ENCODE measurements at regions not wholly inside any gene's neighbourhood (a gene's known extent, or its start where the extent isn't known, plus 50 kb on each side); places are given as distances from the start of the nearest gene placed in this dataset.
"Not testable (repeated sequence)": the region's sequence is repeated elsewhere in the genome, so short reads cannot be mapped to it uniquely, and the experiment has no call there.

- DNase-seq (ENCODE audit: low spot score): no peak
- Mint-ChIP-seq H3K4me3 (no peak overlapping the region), H3K27ac (no peak overlapping the region), H3K36me3 (ENCODE audit: low read depth) (no peaks in the 10 kb centered on the region), H3K27me3 (ENCODE audit: low read depth) (peaks cover 10% of the 10 kb centered on the region), H3K4me1 (ENCODE audit: low read depth) (peaks cover 2% of the 10 kb centered on the region), H3K9me3 (no peaks in the 10 kb centered on the region)
These were observed 68.3 kb downstream of the DYRK2 start for GRCh38 chr12:67716817-67717216.

- H3K9me3 Mint-ChIP-seq; H3K4me1 Mint-ChIP-seq (ENCODE audit: low read depth); DNase-seq (ENCODE audit: low spot score); H3K27ac Mint-ChIP-seq; H3K36me3 Mint-ChIP-seq (ENCODE audit: low read depth); H3K4me3 Mint-ChIP-seq; H3K27me3 Mint-ChIP-seq (ENCODE audit: low read depth): not testable (repeated sequence)
These were observed 70.8 kb downstream of the DYRK2 start for GRCh38 chr12:67719303-67719702.

DNA sequence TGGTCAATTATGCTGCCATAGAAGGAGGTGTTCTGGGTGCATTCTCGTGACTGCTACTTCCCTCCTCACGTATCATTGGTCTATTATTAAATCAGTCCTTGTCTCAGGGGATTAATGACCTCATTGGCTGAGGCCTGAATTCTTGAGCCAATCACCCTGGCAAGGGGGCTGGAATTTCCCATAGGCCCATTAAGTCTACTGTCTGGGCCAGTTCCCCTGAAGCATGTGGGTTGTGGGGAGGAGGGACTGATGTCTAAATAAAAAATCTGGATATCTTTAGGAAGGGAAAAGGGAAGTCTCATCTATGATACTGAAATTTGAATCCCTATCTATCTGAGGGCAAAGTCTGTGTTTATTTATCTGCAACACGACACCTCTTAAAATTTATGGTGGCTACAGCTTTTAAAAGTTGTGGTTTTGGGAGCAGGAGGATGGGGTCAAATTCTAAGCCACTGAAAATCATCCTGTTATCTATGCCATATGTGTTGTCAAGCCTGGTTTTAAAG is 71.9 kb downstream of the DYRK2 start:
- no peak overlapping the region for H3K4me3 Mint-ChIP-seq
- no peaks in the 10 kb centered on the region for H3K9me3 Mint-ChIP-seq
- H3K4me1 Mint-ChIP-seq (ENCODE audit: low read depth): no peaks in the 10 kb centered on the region
- H3K27me3 Mint-ChIP-seq (ENCODE audit: low read depth): peaks cover 7% of the 10 kb centered on the region
- DNase-seq (ENCODE audit: low spot score): no peak
- no peak overlapping the region for H3K27ac Mint-ChIP-seq
- H3K36me3 Mint-ChIP-seq (ENCODE audit: low read depth): no peaks in the 10 kb centered on the region

GRCh38 chr12:67721248-67721647 is 72.7 kb downstream of the DYRK2 start:
- Mint-ChIP-seq H3K4me3 (no peak overlapping the region), H3K27me3 (ENCODE audit: low read depth) (peaks cover 7% of the 10 kb centered on the region), H3K27ac (no peak overlapping the region), H3K4me1 (ENCODE audit: low read depth) (no peaks in the 10 kb centered on the region), H3K9me3 (no peaks in the 10 kb centered on the region), H3K36me3 (ENCODE audit: low read depth) (no peaks in the 10 kb centered on the region)
- DNase-seq (ENCODE audit: low spot score): no peak

GRCh38 chr12:67722296-67722695 is 73.8 kb downstream of the DYRK2 start:
- H3K27me3 Mint-ChIP-seq (ENCODE audit: low read depth): peaks cover 7% of the 10 kb centered on the region
- no peak overlapping the region for H3K27ac Mint-ChIP-seq
- no peaks in the 10 kb centered on the region for H3K4me1 Mint-ChIP-seq (ENCODE audit: low read depth)
- H3K9me3 Mint-ChIP-seq: no peaks in the 10 kb centered on the region
- H3K4me3 Mint-ChIP-seq: no peak overlapping the region
- no peaks in the 10 kb centered on the region for H3K36me3 Mint-ChIP-seq (ENCODE audit: low read depth)
- no peak for DNase-seq (ENCODE audit: low spot score)

DNA sequence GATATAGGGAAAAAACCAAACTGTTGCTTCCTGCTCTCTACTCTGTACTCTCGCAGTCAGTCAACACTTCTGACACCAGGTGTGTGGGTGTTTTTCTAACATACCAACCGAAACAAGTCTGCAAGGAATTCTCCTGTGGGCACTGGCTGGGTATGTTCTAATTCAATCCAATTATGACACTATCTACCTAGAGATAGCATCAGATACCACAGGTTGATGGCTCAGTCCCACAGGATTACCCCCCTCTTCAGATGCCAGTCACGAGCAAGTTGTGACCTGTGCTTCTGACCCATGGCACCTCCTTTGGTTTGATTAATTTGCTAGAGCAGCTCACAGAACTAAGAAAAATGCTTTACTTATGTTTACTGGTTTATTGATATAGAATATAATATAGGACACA is 78.3 kb downstream of the DYRK2 start:
- no peak overlapping the region for H3K4me3 Mint-ChIP-seq
- no peaks in the 10 kb centered on the region for H3K9me3 Mint-ChIP-seq
- no peaks in the 10 kb centered on the region for H3K36me3 Mint-ChIP-seq (ENCODE audit: low read depth)
- no peak overlapping the region for H3K27ac Mint-ChIP-seq
- DNase-seq (ENCODE audit: low spot score): no peak
- peaks cover 5% of the 10 kb centered on the region for H3K27me3 Mint-ChIP-seq (ENCODE audit: low read depth)
- peaks cover 2% of the 10 kb centered on the region for H3K4me1 Mint-ChIP-seq (ENCODE audit: low read depth)

DNA sequence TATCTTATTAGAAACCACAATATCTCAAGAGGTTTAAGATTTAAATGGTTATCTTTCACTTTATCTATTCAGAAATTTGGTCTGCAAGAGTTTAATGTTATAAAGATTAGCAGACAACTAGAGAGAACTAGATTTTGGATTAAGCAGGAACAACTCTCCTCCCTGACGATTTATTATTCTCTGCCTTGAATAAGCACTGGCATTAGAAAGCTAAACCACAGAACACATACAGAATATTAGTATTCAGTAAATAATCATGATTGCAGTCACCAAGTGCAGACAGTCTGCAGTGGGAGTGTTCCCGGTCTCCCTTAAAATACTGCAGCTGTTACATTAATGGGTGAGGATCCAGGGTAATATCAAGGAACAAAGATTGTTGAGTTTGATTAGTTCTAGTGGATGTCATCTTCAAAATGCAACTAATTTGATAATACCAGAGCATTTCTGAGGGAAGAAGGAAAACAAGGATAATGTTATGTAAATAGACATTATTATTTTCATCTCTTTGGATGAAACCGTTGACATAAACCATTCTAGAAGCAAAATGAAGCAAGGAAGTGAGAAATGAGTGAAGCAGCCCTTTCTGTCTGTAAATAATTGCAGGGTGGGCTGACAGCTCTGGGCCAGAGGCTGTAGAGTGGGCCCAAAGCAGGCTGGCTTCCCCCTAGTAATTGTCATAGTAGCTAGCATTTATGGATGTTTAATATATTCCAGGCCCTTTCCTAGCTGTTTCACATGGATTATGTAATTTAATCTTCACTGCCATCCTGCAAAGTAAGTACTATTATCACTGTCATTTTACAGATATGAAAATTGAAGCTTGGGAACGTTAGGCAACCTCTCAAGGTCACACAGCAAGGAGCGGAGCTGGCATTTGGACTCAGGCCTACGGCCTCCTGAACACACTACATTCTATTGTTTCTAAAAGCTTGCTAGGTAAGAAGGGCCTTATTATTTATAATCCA is 79.4 kb downstream of the DYRK2 start:
- H3K27me3 Mint-ChIP-seq (ENCODE audit: low read depth): peaks cover 7% of the 10 kb centered on the region
- H3K27ac Mint-ChIP-seq: no peak overlapping the region
- H3K4me3 Mint-ChIP-seq: no peak overlapping the region
- H3K4me1 Mint-ChIP-seq (ENCODE audit: low read depth): peaks cover 2% of the 10 kb centered on the region
- no peaks in the 10 kb centered on the region for H3K9me3 Mint-ChIP-seq
- no peaks in the 10 kb centered on the region for H3K36me3 Mint-ChIP-seq (ENCODE audit: low read depth)
- DNase-seq (ENCODE audit: low spot score): no peak

DNA sequence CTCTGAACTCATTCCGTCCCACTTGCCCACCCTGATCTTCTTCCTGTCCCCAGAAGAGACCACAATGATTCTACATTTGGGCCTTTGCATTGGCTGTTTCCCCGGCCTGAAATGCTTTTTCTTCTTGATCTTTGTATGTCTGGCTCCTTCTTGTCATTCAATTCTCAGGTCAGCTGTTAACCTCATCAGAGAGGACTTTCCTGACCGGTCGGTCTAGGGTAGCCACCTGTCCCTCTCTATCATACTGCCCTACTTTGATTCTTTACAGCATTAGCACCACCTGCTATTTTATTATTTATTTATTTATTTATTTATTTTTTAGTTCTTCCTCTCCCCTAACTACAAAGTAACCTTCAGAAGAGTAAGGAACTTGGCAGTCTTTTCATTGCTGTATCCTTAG is 84.3 kb downstream of the DYRK2 start:
- no peak for DNase-seq (ENCODE audit: low spot score)
- Mint-ChIP-seq H3K36me3 (ENCODE audit: low read depth) (no peaks in the 10 kb centered on the region), H3K4me1 (ENCODE audit: low read depth) (no peaks in the 10 kb centered on the region), H3K4me3 (no peak overlapping the region), H3K27me3 (ENCODE audit: low read depth) (peaks cover 13% of the 10 kb centered on the region), H3K27ac (no peak overlapping the region), H3K9me3 (no peaks in the 10 kb centered on the region)

- no peak for DNase-seq (ENCODE audit: low spot score)
- Mint-ChIP-seq H3K9me3 (no peaks in the 10 kb centered on the region), H3K36me3 (ENCODE audit: low read depth) (no peaks in the 10 kb centered on the region), H3K4me3 (no peak overlapping the region), H3K27ac (no peak overlapping the region), H3K27me3 (ENCODE audit: low read depth) (peaks cover 13% of the 10 kb centered on the region), H3K4me1 (ENCODE audit: low read depth) (no peaks in the 10 kb centered on the region)
These were observed 87.3 kb downstream of the DYRK2 start for GRCh38 chr12:67735868-67736267.

DNA sequence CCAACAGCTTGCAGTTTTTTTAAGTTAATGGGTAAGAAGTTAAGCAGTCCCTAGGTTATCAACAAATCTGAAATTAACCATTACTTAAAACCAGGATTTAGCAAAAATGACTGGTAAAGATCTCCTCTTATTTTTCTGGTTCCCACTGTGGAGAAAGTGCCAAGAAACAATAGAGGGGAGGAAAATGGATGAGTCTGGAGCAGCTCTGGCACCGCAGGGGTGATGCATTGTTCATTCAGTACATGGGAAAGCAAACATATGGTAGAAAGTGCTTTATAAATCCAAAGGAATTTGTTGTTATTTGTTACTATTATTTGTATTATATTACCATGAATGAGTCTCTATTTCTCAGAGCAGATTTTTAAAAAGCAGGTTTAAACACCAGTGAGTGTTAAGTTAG is 92.2 kb downstream of the DYRK2 start:
- no peak overlapping the region for H3K27ac Mint-ChIP-seq
- H3K36me3 Mint-ChIP-seq (ENCODE audit: low read depth): no peaks in the 10 kb centered on the region
- H3K9me3 Mint-ChIP-seq: no peaks in the 10 kb centered on the region
- DNase-seq (ENCODE audit: low spot score): no peak
- H3K4me1 Mint-ChIP-seq (ENCODE audit: low read depth): no peaks in the 10 kb centered on the region
- H3K4me3 Mint-ChIP-seq: no peak overlapping the region
- H3K27me3 Mint-ChIP-seq (ENCODE audit: low read depth): peaks cover 3% of the 10 kb centered on the region

DNA sequence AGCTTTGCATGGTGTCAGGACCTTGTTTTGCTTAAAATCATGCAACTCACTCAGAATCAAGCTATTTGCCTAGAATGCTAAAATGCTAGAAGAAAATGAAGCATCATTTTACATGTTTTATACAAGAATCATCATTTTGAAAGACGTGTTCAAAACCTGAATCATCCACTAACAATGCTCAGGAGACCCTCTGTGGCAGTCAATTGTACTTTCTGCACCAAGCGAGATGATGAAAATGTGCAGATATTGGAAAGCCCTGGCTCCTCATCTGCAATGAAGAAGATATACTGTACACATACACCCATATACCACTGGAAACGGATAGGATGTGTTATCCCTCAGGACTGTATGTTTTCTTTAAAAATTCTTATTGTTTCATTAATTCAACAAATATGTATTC is 92.7 kb downstream of the DYRK2 start:
- Mint-ChIP-seq H3K27me3 (ENCODE audit: low read depth) (no peaks in the 10 kb centered on the region), H3K9me3 (no peaks in the 10 kb centered on the region), H3K4me3 (no peak overlapping the region), H3K4me1 (ENCODE audit: low read depth) (no peaks in the 10 kb centered on the region), H3K27ac (no peak overlapping the region), H3K36me3 (ENCODE audit: low read depth) (no peaks in the 10 kb centered on the region)
- no peak for DNase-seq (ENCODE audit: low spot score)

DNA sequence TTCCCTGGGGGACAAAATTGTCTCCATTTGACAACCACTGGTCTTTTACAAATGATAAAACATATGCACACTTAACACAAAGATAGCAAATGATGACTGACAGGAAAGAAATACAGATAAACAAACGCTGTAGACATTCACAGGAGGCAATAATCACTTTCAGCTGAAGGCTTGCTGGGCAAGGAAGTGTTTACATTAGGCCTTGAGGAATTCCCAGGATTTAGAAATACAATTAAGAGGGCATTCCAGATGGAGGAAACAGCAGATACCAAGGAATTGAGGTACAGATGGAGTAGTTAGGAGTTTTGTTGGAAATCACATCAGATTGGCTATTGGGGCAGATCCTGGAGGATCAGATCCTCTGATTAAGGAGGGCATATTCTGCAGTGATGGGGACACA is 93.9 kb downstream of the DYRK2 start:
- Mint-ChIP-seq H3K9me3 (no peaks in the 10 kb centered on the region), H3K27me3 (ENCODE audit: low read depth) (no peaks in the 10 kb centered on the region), H3K4me3 (no peak overlapping the region), H3K4me1 (ENCODE audit: low read depth) (no peaks in the 10 kb centered on the region), H3K27ac (no peak overlapping the region), H3K36me3 (ENCODE audit: low read depth) (no peaks in the 10 kb centered on the region)
- DNase-seq (ENCODE audit: low spot score): no peak

GRCh38 chr12:67747869-67748742 is 99.6 kb downstream of the DYRK2 start:
- H3K9me3 Mint-ChIP-seq: no peaks in the 10 kb centered on the region
- no peaks in the 10 kb centered on the region for H3K36me3 Mint-ChIP-seq (ENCODE audit: low read depth)
- no peak overlapping the region for H3K27ac Mint-ChIP-seq
- H3K4me3 Mint-ChIP-seq: no peak overlapping the region
- H3K4me1 Mint-ChIP-seq (ENCODE audit: low read depth): no peaks in the 10 kb centered on the region
- H3K27me3 Mint-ChIP-seq (ENCODE audit: low read depth): no peaks in the 10 kb centered on the region
- DNase-seq (ENCODE audit: low spot score): no peak

- H3K4me3 Mint-ChIP-seq: no peak overlapping the region
- H3K27me3 Mint-ChIP-seq (ENCODE audit: low read depth): no peaks in the 10 kb centered on the region
- no peaks in the 10 kb centered on the region for H3K4me1 Mint-ChIP-seq (ENCODE audit: low read depth)
- no peaks in the 10 kb centered on the region for H3K9me3 Mint-ChIP-seq
- no peaks in the 10 kb centered on the region for H3K36me3 Mint-ChIP-seq (ENCODE audit: low read depth)
- H3K27ac Mint-ChIP-seq: no peak overlapping the region
- no peak for DNase-seq (ENCODE audit: low spot score)
These were observed 100.1 kb downstream of the DYRK2 start for GRCh38 chr12:67748743-67749040.

Measured in T-helper 2 cell treated with Interferon-gamma antibody and Interleukin-4, amounts not matched to agents 5 μg/mL and 100 μg/mL, for 36 hours (primary cell).